HG02943 (cell line): ENCODE measurements at regions not wholly inside any gene's neighbourhood (a gene's known extent, or its start where the extent isn't known, plus 50 kb on each side); places are given as distances from the start of the nearest gene placed in this dataset.
A peak's percentile ranks its signal among the peaks of the same experiment; 100 is the strongest.
"Not testable (repeated sequence)": the region's sequence is repeated elsewhere in the genome, so short reads cannot be mapped to it uniquely, and the experiment has no call there.

Experiments
- ATAC-seq: cut with Tn5 transposase; IDR thresholded peaks from one replicate; pipeline ENCODE4 v1.9.1; 2021; ENCODE audit warnings: mild to moderate bottlenecking, low read depth, moderate library complexity; ENCODE audit not compliant: unreplicated experiment

- no peak for ATAC-seq
These were observed 256.3 kb upstream of the MINDY3 start for GRCh38 chr10:16116404-16117304.

- ATAC-seq = no peak
These were observed 257.0 kb upstream of the MINDY3 start for GRCh38 chr10:16117305-16117695.

GRCh38 chr10:16119445-16119844 lies 259.1 kb upstream of the MINDY3 start:
- no peak for ATAC-seq

GRCh38 chr10:16120563-16120962 lies 260.3 kb upstream of the MINDY3 start:
- ATAC-seq = no peak

- ATAC-seq = no peak
These were observed 281.2 kb upstream of the MINDY3 start for GRCh38 chr10:16141499-16141898.

- no peak for ATAC-seq
These were observed 286.7 kb upstream of the MINDY3 start for GRCh38 chr10:16146993-16147392.

GRCh38 chr10:16155834-16156233 lies 281.0 kb upstream of the PTER start:
- no peak for ATAC-seq

GRCh38 chr10:16156681-16157080 lies 280.1 kb upstream of the PTER start:
- no peak for ATAC-seq

GRCh38 chr10:16165067-16165466 lies 271.7 kb upstream of the PTER start:
- not testable (repeated sequence) for ATAC-seq

GRCh38 chr10:16182144-16182543 lies 254.7 kb upstream of the PTER start:
- ATAC-seq = no peak

GRCh38 chr10:16182688-16183087 lies 254.1 kb upstream of the PTER start:
- ATAC-seq = no peak

- ATAC-seq = no peak
These were observed 252.7 kb upstream of the PTER start for GRCh38 chr10:16184096-16184597.

- ATAC-seq = no peak
These were observed 251.9 kb upstream of the PTER start for GRCh38 chr10:16184906-16185305.

- no peak for ATAC-seq
These were observed 250.2 kb upstream of the PTER start for GRCh38 chr10:16186564-16186963.

GRCh38 chr10:16187161-16187560 lies 249.6 kb upstream of the PTER start:
- ATAC-seq = no peak

- ATAC-seq = no peak
These were observed 244.5 kb upstream of the PTER start for GRCh38 chr10:16192337-16192736.

- ATAC-seq = no peak
These were observed 243.6 kb upstream of the PTER start for GRCh38 chr10:16193241-16193640.

- peak; percentile 90 for ATAC-seq
These were observed 241.5 kb upstream of the PTER start for GRCh38 chr10:16195178-16195769.

- no peak for ATAC-seq
These were observed 240.9 kb upstream of the PTER start for GRCh38 chr10:16195894-16196293.

GRCh38 chr10:16199216-16199615 lies 237.6 kb upstream of the PTER start:
- no peak for ATAC-seq

- not testable (repeated sequence) for ATAC-seq
These were observed 213.2 kb upstream of the PTER start for GRCh38 chr10:16223618-16224017.

- no peak for ATAC-seq
These were observed 209.1 kb upstream of the PTER start for GRCh38 chr10:16227674-16228073.
